ENCODE measurements at regions not wholly inside any gene's neighbourhood (a gene's known extent, or its start where the extent isn't known, plus 50 kb on each side); places are given as distances from the start of the nearest gene placed in this dataset.

- H3K36me3 ChIP-seq (ENCODE audit: control insufficient read depth, insufficient read depth, low read length): no peaks in the 10 kb centered on the region
- TF ChIP-seq CTCF (IDR thresholded peaks at IDR 0.05; ENCODE audit: insufficient read depth, low read length, poor library complexity, severe bottlenecking): no peak
- H3K4me3 ChIP-seq (ENCODE audit: low read depth, low read length): no peak overlapping the region
- DNase-seq (ENCODE audit: low read depth): no peak
- peaks cover 4% of the 10 kb centered on the region for H3K27me3 ChIP-seq (ENCODE audit: control insufficient read depth, insufficient read depth, low read length)
These were observed 156.5 kb upstream of the PJA1 start for GRCh38 chrX:69321789-69322188.

GRCh38 chrX:69321006-69321655, 155.9 kb upstream of the PJA1 start:
- no peak overlapping the region for H3K4me3 ChIP-seq (ENCODE audit: low read depth, low read length)
- DNase-seq (ENCODE audit: low read depth): no peak
- no peak for TF ChIP-seq CTCF (IDR thresholded peaks at IDR 0.05; ENCODE audit: insufficient read depth, low read length, poor library complexity, severe bottlenecking)
- peaks cover 4% of the 10 kb centered on the region for H3K27me3 ChIP-seq (ENCODE audit: control insufficient read depth, insufficient read depth, low read length)
- no peaks in the 10 kb centered on the region for H3K36me3 ChIP-seq (ENCODE audit: control insufficient read depth, insufficient read depth, low read length)

- no peak overlapping the region for H3K4me3 ChIP-seq (ENCODE audit: low read depth, low read length)
- no peak for DNase-seq (ENCODE audit: low read depth)
- no peaks in the 10 kb centered on the region for H3K36me3 ChIP-seq (ENCODE audit: control insufficient read depth, insufficient read depth, low read length)
- TF ChIP-seq CTCF (IDR thresholded peaks at IDR 0.05; ENCODE audit: insufficient read depth, low read length, poor library complexity, severe bottlenecking): no peak
- H3K27me3 ChIP-seq (ENCODE audit: control insufficient read depth, insufficient read depth, low read length): peaks cover 4% of the 10 kb centered on the region
These were observed 154.9 kb upstream of the PJA1 start for GRCh38 chrX:69320116-69320515.

DNA sequence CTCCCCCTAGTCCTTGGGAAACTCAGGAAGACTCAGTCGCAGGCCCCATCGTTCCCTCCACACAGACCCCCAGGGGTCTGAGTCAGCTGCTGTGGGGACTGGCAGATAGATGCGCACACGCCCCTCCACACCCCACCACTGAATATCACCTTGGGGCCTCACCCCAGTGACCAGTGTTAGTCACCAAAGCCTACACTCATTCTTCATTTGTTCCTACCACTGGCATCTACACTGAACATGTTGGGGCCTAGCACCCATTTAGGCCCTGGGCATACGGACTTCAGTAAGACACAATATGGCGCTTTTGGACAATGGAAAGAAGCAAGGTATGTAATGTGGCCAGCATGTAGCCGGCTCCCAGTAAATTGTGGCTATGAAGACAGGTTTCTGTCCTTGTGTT, 154.1 kb upstream of the PJA1 start:
- H3K36me3 ChIP-seq (ENCODE audit: control insufficient read depth, insufficient read depth, low read length): no peaks in the 10 kb centered on the region
- no peak for TF ChIP-seq CTCF (IDR thresholded peaks at IDR 0.05; ENCODE audit: insufficient read depth, low read length, poor library complexity, severe bottlenecking)
- H3K27me3 ChIP-seq (ENCODE audit: control insufficient read depth, insufficient read depth, low read length): peaks cover 5% of the 10 kb centered on the region
- no peak overlapping the region for H3K4me3 ChIP-seq (ENCODE audit: low read depth, low read length)
- DNase-seq (ENCODE audit: low read depth): no peak

DNA sequence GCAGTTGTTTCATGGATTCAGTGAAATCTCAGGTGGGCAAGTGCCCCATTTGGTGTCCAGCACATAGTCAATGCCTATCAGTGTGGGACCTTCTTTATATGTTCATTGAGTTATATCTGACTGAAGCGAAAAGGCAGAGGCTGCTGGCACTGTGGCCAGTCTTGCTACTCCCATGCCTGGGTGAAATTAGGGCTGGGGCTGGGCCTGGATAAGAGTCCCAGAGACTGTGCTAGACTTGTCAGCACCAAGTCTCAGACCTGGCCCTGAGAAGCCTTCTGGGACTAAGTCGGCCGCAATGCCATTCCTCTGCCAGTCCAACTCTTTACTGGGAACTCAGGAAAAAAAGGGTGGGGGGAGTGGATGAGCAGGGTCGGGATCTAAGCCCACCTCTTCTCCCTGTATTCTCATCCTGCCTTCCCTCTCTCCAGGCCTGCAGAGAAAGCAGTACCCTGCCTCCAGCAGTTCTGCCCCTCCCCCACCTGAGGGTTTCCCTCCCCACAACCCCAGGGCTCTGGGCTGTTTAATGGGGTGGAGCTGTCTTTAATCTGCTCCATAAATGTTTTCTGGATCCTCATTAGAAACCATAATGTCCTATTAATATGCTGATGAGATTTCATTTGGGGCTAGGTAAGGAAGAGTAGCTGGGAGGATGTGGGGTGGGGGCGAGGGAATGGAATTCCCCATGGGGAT, 153.5 kb upstream of the PJA1 start:
- DNase-seq (ENCODE audit: low read depth): no peak
- Histone ChIP-seq H3K36me3 (ENCODE audit: control insufficient read depth, insufficient read depth, low read length) (no peaks in the 10 kb centered on the region), H3K27me3 (ENCODE audit: control insufficient read depth, insufficient read depth, low read length) (peaks cover 5% of the 10 kb centered on the region), H3K4me3 (ENCODE audit: low read depth, low read length) (no peak overlapping the region)
- TF ChIP-seq CTCF (IDR thresholded peaks at IDR 0.05; ENCODE audit: insufficient read depth, low read length, poor library complexity, severe bottlenecking): no peak

GRCh38 chrX:69317721-69318120, 152.5 kb upstream of the PJA1 start:
- Histone ChIP-seq H3K4me3 (ENCODE audit: low read depth, low read length) (no peak overlapping the region), H3K27me3 (ENCODE audit: control insufficient read depth, insufficient read depth, low read length) (peaks cover 8% of the 10 kb centered on the region), H3K36me3 (ENCODE audit: control insufficient read depth, insufficient read depth, low read length) (no peaks in the 10 kb centered on the region)
- no peak for DNase-seq (ENCODE audit: low read depth)
- no peak for TF ChIP-seq CTCF (IDR thresholded peaks at IDR 0.05; ENCODE audit: insufficient read depth, low read length, poor library complexity, severe bottlenecking)
